HG03196 (cell line): ENCODE measurements at regions not wholly inside any gene's neighbourhood (a gene's known extent, or its start where the extent isn't known, plus 50 kb on each side); places are given as distances from the start of the nearest gene placed in this dataset.
"Not testable (repeated sequence)": the region's sequence is repeated elsewhere in the genome, so short reads cannot be mapped to it uniquely, and the experiment has no call there.

Experiments
- ATAC-seq: cut with Tn5 transposase; IDR thresholded peaks from one replicate; pipeline ENCODE4 v1.9.1; 2021; ENCODE audit not compliant: unreplicated experiment

- ATAC-seq: not testable (repeated sequence)
These were observed 54.9 kb upstream of the NBPF12 start for GRCh38 chr1:146883190-146883589.

GRCh38 chr1:146881096-146881495, 57.0 kb upstream of the NBPF12 start:
- ATAC-seq: not testable (repeated sequence)

GRCh38 chr1:146863799-146864319, 74.3 kb upstream of the NBPF12 start:
- not testable (repeated sequence) for ATAC-seq

GRCh38 chr1:146853147-146853546, 85.0 kb upstream of the NBPF12 start:
- not testable (repeated sequence) for ATAC-seq

- ATAC-seq: not testable (repeated sequence)
These were observed 87.7 kb upstream of the NBPF12 start for GRCh38 chr1:146850352-146850889.

GRCh38 chr1:146838725-146839124, 99.4 kb upstream of the NBPF12 start:
- not testable (repeated sequence) for ATAC-seq

GRCh38 chr1:146826957-146827356, 111.2 kb upstream of the NBPF12 start:
- not testable (repeated sequence) for ATAC-seq

- not testable (repeated sequence) for ATAC-seq
These were observed 143.9 kb upstream of the NBPF12 start for GRCh38 chr1:146794236-146794635.

GRCh38 chr1:146792725-146793124, 145.4 kb upstream of the NBPF12 start:
- ATAC-seq: not testable (repeated sequence)

- ATAC-seq: not testable (repeated sequence)
These were observed 153.7 kb upstream of the NBPF12 start for GRCh38 chr1:146784212-146784940.

- ATAC-seq: not testable (repeated sequence)
These were observed 156.9 kb upstream of the NBPF12 start for GRCh38 chr1:146781235-146781634.

GRCh38 chr1:146777826-146778602, 160.1 kb upstream of the NBPF12 start:
- ATAC-seq: not testable (repeated sequence)

GRCh38 chr1:146774988-146775387, 163.1 kb upstream of the NBPF12 start:
- not testable (repeated sequence) for ATAC-seq

- ATAC-seq: not testable (repeated sequence)
These were observed 163.9 kb upstream of the NBPF12 start for GRCh38 chr1:146774271-146774670.

GRCh38 chr1:146771409-146771808, 166.7 kb upstream of the NBPF12 start:
- ATAC-seq: not testable (repeated sequence)

- ATAC-seq: not testable (repeated sequence)
These were observed 167.1 kb upstream of the NBPF12 start for GRCh38 chr1:146770998-146771397.

GRCh38 chr1:146763234-146763633, 174.9 kb upstream of the NBPF12 start:
- ATAC-seq: not testable (repeated sequence)

- not testable (repeated sequence) for ATAC-seq
These were observed 181.3 kb upstream of the NBPF12 start for GRCh38 chr1:146756858-146757257.

- ATAC-seq: not testable (repeated sequence)
These were observed 189.4 kb upstream of the NBPF12 start for GRCh38 chr1:146748686-146749085.

- not testable (repeated sequence) for ATAC-seq
These were observed 206.0 kb upstream of the NBPF12 start for GRCh38 chr1:146731981-146732680.
